GM21526 (cell line): ENCODE measurements at regions not wholly inside any gene's neighbourhood (a gene's known extent, or its start where the extent isn't known, plus 50 kb on each side); places are given as distances from the start of the nearest gene placed in this dataset.

Source experiments
- ATAC-seq: cut with Tn5 transposase; IDR thresholded peaks from one replicate; pipeline ENCODE4 v1.9.1; 2021; ENCODE audit warnings: moderate library complexity; ENCODE audit not compliant: unreplicated experiment, low FRiP score

DNA sequence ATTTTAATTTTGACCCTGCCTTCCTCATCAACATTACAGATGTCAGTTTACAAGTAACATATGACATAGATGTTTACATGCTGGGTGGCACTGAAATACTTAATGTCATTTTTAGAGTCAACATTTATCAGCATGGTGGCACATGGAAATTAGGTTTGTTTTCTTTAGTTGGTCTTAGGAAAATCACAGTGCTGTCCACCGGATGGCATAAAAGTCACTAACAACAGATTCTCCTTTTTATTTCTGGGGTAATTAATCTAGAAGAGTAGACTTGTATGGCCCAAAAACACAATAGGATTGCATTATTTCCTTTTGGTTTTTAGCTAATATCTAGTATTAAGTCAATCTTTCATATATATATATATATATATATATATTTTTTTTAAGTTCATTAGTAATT lies 88.6 kb upstream of the HHIP start:
- no peak for ATAC-seq

DNA sequence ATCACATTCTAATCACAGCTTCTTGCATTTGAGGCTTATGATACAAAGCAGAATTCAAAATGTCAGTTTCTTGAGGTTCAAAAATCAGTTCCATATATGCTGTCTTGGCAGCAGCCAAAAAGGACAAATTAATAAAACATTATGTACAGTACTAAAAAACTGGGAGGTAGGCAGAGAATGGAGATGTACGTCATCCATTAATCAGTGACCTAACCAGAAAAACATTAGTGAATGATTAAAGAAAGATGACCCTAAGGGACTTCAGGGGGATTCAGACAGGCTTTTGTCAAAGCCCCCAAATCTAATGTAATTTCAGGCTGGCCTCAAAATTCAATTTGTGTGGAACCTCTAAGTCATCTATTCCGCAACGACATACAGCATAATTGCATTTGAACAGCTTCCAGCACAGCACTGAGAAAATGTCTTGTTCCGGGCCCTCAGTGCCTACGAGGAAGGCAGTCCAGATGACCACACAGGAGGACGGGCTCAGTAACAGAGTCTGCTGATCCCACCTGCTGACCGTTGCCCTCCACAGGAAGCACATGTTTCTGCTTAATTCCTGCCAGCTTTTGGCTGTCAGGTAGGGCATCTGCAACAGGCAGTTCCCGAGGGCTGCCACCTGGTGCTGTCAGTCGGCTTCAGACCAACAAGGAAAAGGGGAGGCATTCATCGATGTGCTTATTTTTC lies 83.8 kb upstream of the HHIP start:
- no peak for ATAC-seq

DNA sequence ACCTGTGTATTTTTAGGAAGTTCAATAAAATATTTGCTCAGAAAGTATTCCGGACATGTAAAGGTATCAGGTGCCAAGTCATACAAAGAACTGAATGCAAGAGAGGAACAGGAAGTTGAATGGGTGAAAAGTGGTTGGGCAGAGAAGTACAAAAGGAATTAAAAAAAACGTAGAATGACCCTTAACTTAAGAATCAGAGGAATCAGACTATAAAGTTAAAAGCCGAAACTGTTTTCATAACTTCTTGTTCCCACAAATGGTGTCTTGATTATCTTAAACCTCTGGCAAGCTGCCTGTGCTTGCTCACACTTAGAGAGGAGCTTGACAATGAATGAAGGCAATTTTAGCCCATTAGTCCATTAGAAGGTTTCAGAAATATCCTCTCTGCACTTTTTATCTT lies 81.6 kb upstream of the HHIP start:
- ATAC-seq = no peak

DNA sequence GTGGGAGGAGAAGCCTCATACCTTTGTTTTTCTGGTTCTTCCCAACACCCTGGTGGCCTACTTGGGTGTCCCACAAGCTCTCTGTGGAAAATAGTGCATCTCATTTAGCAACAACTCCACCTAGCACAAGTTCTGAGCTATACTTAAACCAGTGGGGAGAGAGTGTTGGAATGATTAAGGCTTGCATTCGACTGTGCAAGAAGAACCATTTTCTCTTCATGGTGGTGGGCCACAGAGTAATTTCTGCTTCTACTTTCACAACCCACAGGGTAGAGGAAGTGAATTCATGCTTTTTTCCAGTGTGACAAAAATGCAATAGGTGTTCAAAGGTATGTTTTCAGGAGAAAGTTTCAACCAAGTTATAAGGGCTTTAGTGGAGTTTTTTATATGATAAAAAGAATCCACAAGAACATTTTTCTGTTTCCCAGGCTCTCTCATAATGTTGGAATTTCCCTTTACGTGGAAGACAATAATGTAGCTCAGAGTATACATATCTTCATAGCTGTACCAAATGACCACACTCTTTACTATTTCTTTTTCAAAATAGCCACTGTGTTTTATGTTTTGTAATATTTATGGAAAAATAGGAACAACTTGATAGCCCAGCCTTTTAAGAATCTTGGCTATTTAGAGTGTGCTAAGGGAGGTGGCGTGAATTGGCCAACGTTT lies 80.3 kb upstream of the HHIP start:
- ATAC-seq = peak; percentile 66

DNA sequence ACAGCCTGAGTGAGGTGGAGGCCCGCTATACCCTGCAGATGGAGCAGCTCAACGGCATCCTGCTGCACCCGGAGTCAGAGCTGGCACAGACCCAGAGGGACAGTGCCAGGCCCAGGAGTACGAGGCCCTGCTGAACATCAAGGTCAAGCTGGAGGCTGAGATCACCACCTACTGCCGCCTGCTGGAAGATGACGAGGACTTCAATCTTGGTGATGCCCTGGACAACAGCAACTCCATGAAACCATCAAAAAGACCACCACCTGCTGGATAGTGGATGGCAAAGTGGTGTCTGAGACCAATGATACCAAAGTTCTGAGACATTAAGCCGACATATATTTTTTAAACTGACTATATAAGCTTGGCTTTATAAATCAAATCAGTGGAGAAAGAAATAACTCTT lies 73.3 kb upstream of the HHIP start:
- ATAC-seq = no peak

DNA sequence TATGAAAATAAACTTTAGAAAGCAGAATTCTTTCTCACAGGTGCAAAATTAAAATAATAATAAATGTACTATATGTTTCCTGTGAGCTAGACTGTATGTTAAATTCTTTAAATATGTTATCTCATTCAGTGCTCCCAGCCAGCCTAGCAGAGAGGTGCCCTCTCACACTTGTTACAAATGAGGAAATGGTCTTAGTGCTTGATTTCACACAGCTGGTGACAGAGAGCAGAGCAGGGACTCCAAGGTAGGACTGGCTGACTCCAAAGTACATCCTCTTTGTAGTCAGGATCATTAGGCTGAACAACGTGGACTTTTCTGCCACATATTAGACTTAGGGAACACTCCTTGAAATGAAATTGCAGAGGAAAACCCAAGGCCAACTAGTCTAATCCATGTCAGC lies 72.0 kb upstream of the HHIP start:
- ATAC-seq = peak; percentile 69

DNA sequence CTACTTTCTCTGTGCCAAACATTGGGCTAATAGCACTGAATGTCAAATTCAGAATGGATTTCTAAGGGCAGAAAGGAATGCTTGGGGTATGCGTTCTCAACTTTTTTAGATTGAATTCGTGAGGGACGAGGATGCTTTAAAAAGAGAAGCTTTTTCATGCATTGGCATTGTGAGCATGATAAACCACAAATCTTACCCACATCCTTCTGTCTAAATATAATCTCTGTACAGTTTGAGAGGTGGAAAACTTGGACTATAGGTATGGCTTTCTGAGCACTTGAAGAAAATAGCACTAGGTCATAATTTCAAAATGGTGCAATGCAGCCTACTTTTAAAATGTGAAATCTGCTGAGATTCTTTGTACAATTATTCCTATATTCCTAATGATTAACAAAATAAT lies 71.4 kb upstream of the HHIP start:
- ATAC-seq = no peak

DNA sequence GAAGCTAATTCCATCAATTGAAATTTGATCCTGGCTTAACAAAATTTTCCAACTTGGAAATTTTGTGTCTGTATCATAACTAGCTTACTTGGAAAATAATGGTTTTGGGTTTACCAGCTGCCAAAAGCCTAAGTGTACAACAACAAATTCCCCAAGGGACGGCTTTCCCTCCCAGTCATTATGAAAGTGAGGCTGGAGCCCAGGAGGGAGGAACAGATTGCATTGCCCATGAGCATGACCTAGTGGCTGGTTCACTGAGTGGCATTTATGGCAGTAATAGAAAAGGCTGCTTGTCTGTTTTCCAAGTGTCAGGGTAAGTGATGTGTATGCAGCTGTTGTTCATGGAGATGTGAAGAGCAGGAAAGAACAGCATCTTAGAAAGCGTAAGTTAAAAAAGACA lies 70.8 kb upstream of the HHIP start:
- no peak for ATAC-seq

DNA sequence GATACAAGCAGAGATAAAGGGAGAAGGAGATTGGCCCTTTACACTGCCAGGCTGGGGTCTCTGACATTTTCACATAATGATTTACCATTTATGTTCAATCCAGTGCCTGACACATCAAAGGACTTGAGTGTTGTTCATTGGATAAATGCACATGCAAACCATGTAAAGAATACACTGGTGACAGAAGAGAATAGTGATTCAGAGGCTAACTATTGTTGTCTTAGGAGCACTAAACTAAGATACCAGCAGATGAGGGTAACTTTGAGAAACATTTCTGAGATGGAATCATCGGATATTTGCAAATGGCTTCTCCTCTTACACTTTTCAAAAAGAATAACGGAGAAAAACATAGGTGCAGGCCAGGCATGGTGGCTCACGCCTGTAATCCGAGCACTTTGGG lies 67.3 kb upstream of the HHIP start:
- no peak for ATAC-seq

DNA sequence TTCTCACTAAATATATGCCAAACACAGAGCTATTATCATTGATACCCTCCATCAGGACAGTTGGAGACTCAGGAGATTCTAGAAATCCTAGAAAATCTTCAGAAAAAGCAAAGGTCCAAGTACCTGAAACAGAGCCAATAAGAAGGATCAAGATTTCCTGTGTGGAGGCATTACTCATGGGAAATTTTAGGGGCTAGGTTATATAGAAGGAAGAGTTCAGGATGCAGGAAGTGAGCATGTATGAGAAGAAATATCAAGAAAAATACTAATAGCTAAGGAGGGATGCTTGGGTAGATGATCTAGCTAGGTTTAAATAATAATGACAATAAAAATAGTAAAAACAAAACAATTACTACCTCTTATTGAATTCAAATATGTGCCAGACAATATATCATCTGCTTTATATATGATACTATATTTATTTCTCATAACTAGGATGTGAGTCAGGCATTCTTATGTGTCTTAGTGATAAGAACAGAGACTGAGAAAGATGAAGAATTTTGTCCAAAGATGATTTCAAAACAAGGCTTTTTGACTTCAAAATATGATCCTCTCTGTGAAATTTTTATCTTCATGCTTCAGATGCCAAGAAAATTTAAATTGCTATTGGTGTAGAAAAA lies 66.4 kb upstream of the HHIP start:
- ATAC-seq = no peak

DNA sequence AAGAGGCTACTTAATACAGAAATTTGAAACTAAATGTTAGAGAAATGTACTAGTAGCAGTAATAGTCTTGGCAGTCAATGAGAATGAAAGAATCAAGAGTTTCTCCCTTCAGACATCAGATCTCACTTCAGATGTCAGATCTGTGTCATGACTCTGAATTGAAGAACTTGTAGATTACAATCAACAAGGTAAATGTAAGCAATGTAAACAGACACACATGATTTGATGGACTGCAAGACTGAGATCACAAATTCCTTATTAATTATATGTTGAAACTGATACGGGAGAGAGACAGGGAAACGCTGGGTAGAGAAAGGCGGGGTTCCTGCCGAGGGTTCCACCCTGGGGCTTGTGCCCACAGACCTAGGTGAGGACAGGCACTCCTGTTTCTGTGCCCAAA lies 65.5 kb upstream of the HHIP start:
- ATAC-seq = no peak

DNA sequence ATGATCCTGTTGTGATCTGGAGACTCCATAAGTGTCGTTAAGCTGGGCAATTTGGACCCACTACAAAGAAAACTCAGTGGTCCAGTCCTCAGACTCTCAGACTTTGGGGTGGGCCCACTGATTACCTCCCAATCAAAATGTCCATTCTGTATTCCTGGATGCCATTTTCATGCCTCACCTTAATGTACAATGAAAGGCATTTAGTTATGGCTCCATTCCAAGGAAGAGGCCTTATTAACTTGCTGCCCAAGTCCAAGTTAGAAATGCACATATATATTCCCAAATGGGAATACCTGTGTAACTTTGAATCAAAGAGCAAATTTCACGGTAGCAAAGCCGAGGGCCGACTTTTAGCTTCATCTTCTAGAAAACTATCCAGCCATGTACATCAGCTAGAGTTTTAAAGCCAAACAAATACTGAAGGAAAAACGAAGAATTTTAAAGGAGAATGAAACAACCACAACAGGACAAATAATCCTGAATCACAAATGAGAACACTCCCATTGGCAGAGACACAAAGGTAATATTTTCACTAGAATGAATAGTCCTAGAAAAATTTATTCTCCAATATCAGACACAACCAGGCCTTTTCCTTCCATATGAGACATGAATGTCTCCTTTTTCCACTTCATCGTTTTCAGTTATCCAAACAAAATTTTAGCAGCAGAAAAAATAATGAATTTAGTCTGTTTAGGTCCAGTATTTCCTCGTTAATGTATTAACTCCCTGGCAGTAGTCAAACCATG lies 63.7 kb upstream of the HHIP start:
- no peak for ATAC-seq

DNA sequence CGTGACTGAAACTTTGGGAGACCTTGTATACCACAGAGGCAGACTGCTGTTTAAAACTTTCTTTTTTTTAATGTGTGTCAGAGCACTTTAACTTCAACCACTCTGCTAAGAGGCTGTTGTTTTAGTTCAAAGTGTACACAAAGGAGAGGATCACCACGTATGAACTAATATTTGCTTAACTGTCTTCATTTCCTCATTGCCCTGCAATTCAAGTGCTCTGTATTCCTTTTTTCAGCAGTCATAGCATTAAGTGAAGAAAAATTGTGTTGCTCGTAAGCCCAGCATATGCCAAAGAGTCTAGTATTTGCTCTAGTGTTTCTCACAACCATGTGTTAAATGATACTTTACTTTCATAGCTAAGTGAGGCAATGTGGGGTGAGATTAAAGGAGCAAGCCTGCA lies 63.0 kb upstream of the HHIP start:
- no peak for ATAC-seq

DNA sequence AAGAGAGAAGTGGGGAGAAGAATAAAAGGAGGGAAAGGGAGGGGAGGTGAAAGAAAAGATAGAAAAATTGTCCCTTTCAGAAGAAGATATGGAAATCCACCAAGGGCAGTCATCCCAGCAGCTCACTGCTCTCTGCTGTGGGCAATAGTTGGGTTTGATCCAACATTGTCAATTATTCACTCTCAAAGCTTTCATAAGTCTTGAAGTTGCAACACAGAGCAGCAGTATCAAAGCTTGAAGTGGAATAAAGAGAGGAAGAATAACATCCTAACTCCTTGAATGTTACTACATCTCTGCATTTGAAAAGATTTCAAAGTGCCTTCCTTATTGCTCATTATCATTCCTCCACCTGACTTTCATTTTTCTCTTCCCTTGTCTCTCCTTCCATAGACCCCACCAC lies 62.3 kb upstream of the HHIP start:
- ATAC-seq = no peak

DNA sequence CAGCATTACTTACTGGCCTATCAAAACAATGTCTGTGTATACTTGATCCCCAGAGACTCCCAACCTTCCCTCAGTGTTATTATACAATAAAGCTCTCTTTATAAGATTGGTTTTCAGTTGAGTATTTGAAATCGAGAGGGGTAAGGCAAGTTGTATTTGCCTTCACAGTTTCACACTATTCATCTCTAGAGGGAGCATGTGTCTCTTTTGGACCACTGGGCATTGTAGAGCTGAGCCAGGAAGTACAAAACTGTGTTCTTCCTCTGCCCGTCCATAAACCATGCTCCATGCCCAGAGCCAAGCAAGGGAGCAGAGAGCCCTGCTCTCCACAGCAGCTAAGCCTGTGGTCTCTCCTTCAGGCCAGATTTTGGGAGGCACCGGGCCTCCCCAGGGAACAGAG lies 61.5 kb upstream of the HHIP start:
- ATAC-seq = no peak

DNA sequence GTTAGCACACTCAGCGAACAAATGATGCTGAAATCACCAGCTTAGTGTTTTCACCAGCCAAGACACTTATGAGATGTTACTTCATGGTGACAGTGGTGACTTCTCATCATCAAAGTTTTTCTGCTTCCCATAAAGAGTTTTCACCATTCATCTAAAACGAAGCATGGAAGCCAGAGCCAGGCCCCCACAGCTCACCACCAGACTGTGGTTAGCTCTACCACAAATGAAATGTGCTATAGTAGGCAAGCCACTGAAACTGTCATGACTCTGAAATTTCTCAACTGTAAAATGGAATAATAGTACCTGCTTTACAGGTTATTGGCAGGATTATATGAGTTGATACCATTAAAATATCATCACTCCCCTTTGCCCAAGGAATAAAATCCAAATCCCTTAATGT lies 56.4 kb upstream of the HHIP start:
- ATAC-seq = no peak

DNA sequence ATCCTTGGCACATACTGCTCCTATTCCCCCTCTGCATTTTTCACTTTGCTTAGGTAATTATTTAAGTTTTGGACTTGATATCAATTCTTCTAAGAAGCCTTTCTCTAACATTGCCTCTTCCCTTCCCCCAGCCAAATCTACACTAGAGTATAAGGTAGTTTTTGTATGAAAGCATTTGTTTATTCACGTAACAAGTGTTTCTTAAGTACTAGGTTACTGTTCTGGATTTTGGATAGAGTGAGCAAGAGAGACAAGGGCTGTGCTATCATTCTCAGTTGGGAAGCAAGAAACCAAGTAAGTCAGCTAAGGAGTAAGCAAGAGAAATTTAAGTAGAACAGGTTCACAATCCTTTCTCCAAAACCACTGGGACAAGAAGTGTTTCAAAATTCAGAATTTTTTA lies 55.9 kb upstream of the HHIP start:
- no peak for ATAC-seq

DNA sequence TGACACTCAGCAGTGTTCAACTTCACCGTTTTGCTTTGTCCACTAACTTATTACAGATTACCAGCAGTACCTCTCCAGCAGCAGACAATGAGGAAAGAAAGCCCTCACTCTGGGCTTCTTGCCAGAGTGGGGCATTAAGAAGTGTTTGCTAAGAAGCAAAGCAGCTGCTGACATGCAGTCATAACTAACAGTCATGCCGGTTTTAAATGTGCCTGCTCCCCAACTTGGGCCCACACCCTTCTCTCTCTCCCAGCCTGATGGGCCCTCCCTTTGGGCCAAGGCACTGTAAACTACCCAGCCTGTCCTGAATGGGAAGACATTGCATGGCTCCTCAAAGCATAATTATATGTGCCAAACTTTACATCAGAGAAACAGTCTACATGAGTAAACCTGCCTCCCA lies 54.6 kb upstream of the HHIP start:
- ATAC-seq = no peak

DNA sequence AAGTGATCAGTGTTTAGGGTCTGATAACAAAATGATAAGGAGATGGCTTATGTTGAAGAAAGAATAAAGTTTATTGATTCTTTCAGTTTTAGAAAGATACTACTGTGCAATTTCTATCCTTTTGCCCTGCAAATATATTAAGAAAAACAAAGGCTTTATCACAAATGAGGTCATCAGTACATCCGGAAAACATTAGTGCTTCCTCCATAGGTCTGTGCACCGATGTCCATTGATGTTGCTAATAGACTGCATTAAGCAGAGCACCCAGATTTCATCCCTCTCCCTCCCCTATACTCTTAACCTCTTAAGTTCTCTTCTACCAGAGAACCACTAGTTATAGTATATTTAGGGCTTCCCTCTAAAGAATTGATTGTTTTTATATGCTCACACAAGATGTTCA lies 53.7 kb upstream of the HHIP start:
- ATAC-seq = no peak

DNA sequence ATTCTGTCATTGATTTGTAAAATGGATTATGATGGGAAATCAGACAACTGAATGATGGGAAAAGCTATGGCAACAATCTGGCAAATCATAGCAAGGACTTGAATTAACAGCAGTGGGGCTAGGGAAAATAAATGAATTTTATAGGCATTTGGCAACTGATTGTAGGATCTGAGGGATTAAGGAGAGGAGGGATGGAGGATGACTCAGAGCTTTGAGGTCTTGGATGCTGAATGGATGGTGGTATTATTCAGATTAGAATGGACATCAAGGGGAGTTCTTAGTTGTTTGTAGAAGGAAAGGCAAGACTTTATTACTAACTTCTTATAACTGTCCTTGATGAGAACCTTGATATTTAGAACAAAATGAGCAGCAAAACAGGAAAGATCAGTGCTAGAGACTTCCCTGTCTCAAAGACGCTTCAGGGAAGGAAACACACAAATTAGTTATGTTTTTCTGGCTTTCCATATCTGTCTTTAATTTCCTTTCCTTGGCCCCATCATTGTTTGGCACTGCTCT lies 51.4 kb upstream of the HHIP start:
- no peak for ATAC-seq

DNA sequence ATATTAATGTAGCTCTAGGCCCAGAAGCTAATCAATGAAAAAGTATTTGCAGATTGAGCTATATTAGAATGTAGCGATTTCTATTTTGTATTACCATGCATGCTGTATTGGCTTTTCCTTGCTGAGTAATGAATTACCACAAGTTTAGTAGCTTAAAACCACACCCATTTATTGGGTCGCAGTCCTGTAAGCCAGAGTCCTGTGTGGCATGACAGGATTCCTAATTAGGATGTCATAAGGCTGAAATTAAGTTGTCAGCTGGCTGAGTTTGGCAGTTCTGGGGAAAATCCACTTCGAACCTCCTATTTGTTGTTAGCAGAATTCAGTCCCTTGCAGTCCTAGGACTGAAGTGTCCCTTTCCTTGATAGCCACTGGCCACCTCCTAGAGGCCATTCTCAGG lies 50.3 kb upstream of the HHIP start:
- ATAC-seq = no peak
